ENCODE measurements at regions not wholly inside any gene's neighbourhood (a gene's known extent, or its start where the extent isn't known, plus 50 kb on each side); places are given as distances from the start of the nearest gene placed in this dataset.

GRCh38 chr2:39603436-39603835 lies 62.3 kb upstream of the TMEM178A start:
- TF ChIP-seq CTCF (IDR thresholded peaks at IDR 0.05) = no peak
- TF ChIP-seq POLR2A (IDR thresholded peaks at IDR 0.05) = no peak
- no peak for TF ChIP-seq POLR2AphosphoS5 (IDR thresholded peaks at IDR 0.05)
- no peak for TF ChIP-seq EP300 (IDR thresholded peaks at IDR 0.05)
